Transverse colon (tissue), 4 donors: ENCODE measurements at regions not wholly inside any gene's neighbourhood (a gene's known extent, or its start where the extent isn't known, plus 50 kb on each side); places are given as distances from the start of the nearest gene placed in this dataset.

ENCODE experiments used
- DNase-seq: peaks from one replicate; pipeline ENCODE4 v3.0.0-alpha.2; 2019
- H3K27ac ChIP-seq, 4 donors: fragments of 200-600 bp; sonication (generic); 2 replicates each; pipeline ENCODE4 v1.5.1; 2016 to 2018; ENCODE audit warnings: inconsistent platforms in 4 of 4
- H3K27me3 ChIP-seq: fragments of 200-600 bp; sonication (generic); 2 replicates; pipeline ENCODE4 v1.5.1; 2017; ENCODE audit warnings: inconsistent platforms
- H3K36me3 ChIP-seq, 4 donors: fragments of 200-600 bp; sonication (generic); 2 replicates each; pipeline ENCODE4 v1.5.1; 2017 to 2019; ENCODE audit warnings: inconsistent platforms in 4 of 4
- H3K4me1 ChIP-seq, 4 donors: fragments of 200-600 bp; sonication (generic); 2 replicates each; pipeline ENCODE4 v1.5.1; 2017 to 2020; ENCODE audit warnings: inconsistent platforms in 4 of 4
- H3K4me3 ChIP-seq, 4 donors: fragments of 200-600 bp; sonication (generic); 1 replicate in 1 of 4; 2 replicates in 3 of 4; pipeline versions ENCODE4 v1.5.1 to v1.6.1; 2017 to 2019; ENCODE audit warnings: inconsistent platforms in 4 of 4
- H3K9me3 ChIP-seq, 2 donors: fragments of 200-600 bp; sonication (generic); 2 replicates each; pipeline ENCODE4 v1.5.1; 2017 to 2019; ENCODE audit warnings: inconsistent platforms in 2 of 2
- CTCF ChIP-seq, 5 experiments: fragments of 200-600 bp in 3 of 5; fragments of 450-650 bp in 2 of 5; sonication (generic) in 3 of 5; IDR thresholded peaks; 1 replicate in 2 of 5; 2 replicates in 3 of 5; pipeline ENCODE4 v1.5.1; 2016 to 2017; ENCODE audit warnings: antibody characterized with exemption in 5 of 5, inconsistent platforms in 3 of 5, mild to moderate bottlenecking in 2 of 5, moderate library complexity in 1 of 5
- EP300 ChIP-seq: sonication (generic); formaldehyde crosslinking; IDR thresholded peaks from one replicate; pipeline ENCODE4 v1.6.1; 2017; ENCODE audit warnings: antibody characterized with exemption, low read depth
- POLR2A ChIP-seq: fragments of 450-650 bp; IDR thresholded peaks from one replicate; pipeline ENCODE4 v1.6.1; 2016; ENCODE audit warnings: antibody characterized with exemption, mild to moderate bottlenecking, moderate library complexity
- POLR2AphosphoS5 ChIP-seq, 3 donors: sonication (generic); formaldehyde crosslinking; IDR thresholded peaks; one replicate each; pipeline ENCODE4 v1.6.1; 2016; ENCODE audit warnings: antibody characterized with exemption in 3 of 3
- WGBS, 2 donors: methylation state at CpG; one replicate each; pipeline ENCODE4 v1.1.5; 2018; ENCODE audit warnings: low coverage in 1 of 2; 5-methylcytosine and 5-hydroxymethylcytosine counted together
- in situ Hi-C, 4 donors: fragments of 200-750 bp; cut with MboI; loops; one replicate each; pipeline versions ENCODE4 v1.15.0 to v1.15.1; 2017; ENCODE audit warnings: low sequenced_read_pairs in 3 of 4, low pct_ligation_motif_present in 1 of 4, low pct_unique_long_range_greater_than_20kb in 1 of 4
- intact Hi-C: fragments of 100-400 bp; cut with DNase I; formaldehyde crosslinking; loops from one replicate; pipeline ENCODE4 v1.15.1; 2023; ENCODE audit warnings: low total_unique reads

- WGBS, 2 donors, result 18% methylated on average over 1 of the region's 1 CpG
- intact Hi-C loops, result no loop called here
- no peak for TF ChIP-seq POLR2AphosphoS5 (IDR thresholded peaks at IDR 0.05)
- TF ChIP-seq CTCF (IDR thresholded peaks at IDR 0.05), result no peak
- TF ChIP-seq EP300, result no peak
- no peak for TF ChIP-seq POLR2A
Measured at GRCh38 chr3:182138393-182138792, 426.7 kb downstream of the SOX2 start.

GRCh38 chr3:182139627-182140357, 428.1 kb downstream of the SOX2 start:
- no peak for DNase-seq
- Histone ChIP-seq H3K4me1 (no peaks in the 10 kb centered on the region), H3K36me3 (no peaks in the 10 kb centered on the region), H3K27ac (no peak overlapping the region), H3K9me3 (no peaks in the 10 kb centered on the region), H3K4me3 (no peak overlapping the region), H3K27me3 (no peaks in the 10 kb centered on the region)
- WGBS, 2 donors, result 30 to 37% methylated on average over 7 of the region's 7 CpGs
- no peak for TF ChIP-seq CTCF (IDR thresholded peaks at IDR 0.05)
- TF ChIP-seq EP300, result no peak
- TF ChIP-seq POLR2A, result no peak
- TF ChIP-seq POLR2AphosphoS5 (IDR thresholded peaks at IDR 0.05), result no peak
- intact Hi-C loops, result no loop called here
- in situ Hi-C loops, result no loop called here

More at GRCh38 chr3:182138393-182138792, 426.7 kb downstream of the SOX2 start:
- Histone ChIP-seq H3K4me3 (no peak overlapping the region), H3K27ac (no peak overlapping the region), H3K9me3 (no peaks in the 10 kb centered on the region), H3K4me1 (no peaks in the 10 kb centered on the region), H3K27me3 (no peaks in the 10 kb centered on the region), H3K36me3 (no peaks in the 10 kb centered on the region)
- no peak for DNase-seq
- in situ Hi-C loops, result no loop called here

- H3K36me3 ChIP-seq, result no peaks in the 10 kb centered on the region
- no peaks in the 10 kb centered on the region for H3K27me3 ChIP-seq
- TF ChIP-seq CTCF (IDR thresholded peaks at IDR 0.05) (no peak), POLR2AphosphoS5 (IDR thresholded peaks at IDR 0.05) (no peak), EP300 (no peak), POLR2A (no peak)
- 12 to 26% methylated on average over 2 of the region's 2 CpGs for WGBS, 2 donors
- H3K4me1 ChIP-seq, result no peaks in the 10 kb centered on the region
- no peak for DNase-seq
- no peaks in the 10 kb centered on the region for H3K9me3 ChIP-seq
- H3K4me3 ChIP-seq, result no peak overlapping the region
- intact Hi-C loops (no loop called here), in situ Hi-C loops (no loop called here)
- no peak overlapping the region for H3K27ac ChIP-seq
Measured at GRCh38 chr3:182142928-182143327, 431.2 kb downstream of the SOX2 start.

GRCh38 chr3:182143903-182144302, 432.2 kb downstream of the SOX2 start:
- DNase-seq, result no peak
- Histone ChIP-seq H3K9me3 (no peaks in the 10 kb centered on the region), H3K27me3 (no peaks in the 10 kb centered on the region), H3K27ac (no peak overlapping the region), H3K36me3 (no peaks in the 10 kb centered on the region), H3K4me3 (no peak overlapping the region), H3K4me1 (no peaks in the 10 kb centered on the region)
- intact Hi-C loops, result no loop called here
- TF ChIP-seq EP300 (no peak), POLR2AphosphoS5 (IDR thresholded peaks at IDR 0.05) (no peak), POLR2A (no peak), CTCF (IDR thresholded peaks at IDR 0.05) (no peak)
- 63 to 67% methylated on average over 2 of the region's 2 CpGs for WGBS, 2 donors
- in situ Hi-C loops, result no loop called here
